Head of caudate nucleus (tissue), 42 donors: ENCODE measurements at regions not wholly inside any gene's neighbourhood (a gene's known extent, or its start where the extent isn't known, plus 50 kb on each side); places are given as distances from the start of the nearest gene placed in this dataset.
"Not testable (repeated sequence)": the region's sequence is repeated elsewhere in the genome, so short reads cannot be mapped to it uniquely, and the experiment has no call there.

Experiments used
- DNase-seq, 42 donors: peaks; one replicate each; pipeline versions ENCODE4 v3.0.0 to v3.0.0-alpha.2; 2020 to 2021; ENCODE audit warnings: mixed read lengths in 7 of 42
- intact Hi-C: fragments of 100-400 bp; cut with DNase I; formaldehyde crosslinking; loops from one replicate; pipeline ENCODE4 v1.15.0; 2022

- intact Hi-C loops, result no loop called here
- DNase-seq, result no peak
Observed at GRCh38 chr10:38209332-38209731, 115.2 kb downstream of the ZNF37A start.

- DNase-seq, intact Hi-C loops: not testable (repeated sequence)
Observed at GRCh38 chr10:38209748-38210147, 115.6 kb downstream of the ZNF37A start.

GRCh38 chr10:38212460-38212859 lies 118.3 kb downstream of the ZNF37A start:
- intact Hi-C loops, result no loop called here
- DNase-seq, result no peak

- intact Hi-C loops, result no loop called here
- DNase-seq, result no peak
Observed at GRCh38 chr10:38226385-38226784, 132.2 kb downstream of the ZNF37A start.

DNA sequence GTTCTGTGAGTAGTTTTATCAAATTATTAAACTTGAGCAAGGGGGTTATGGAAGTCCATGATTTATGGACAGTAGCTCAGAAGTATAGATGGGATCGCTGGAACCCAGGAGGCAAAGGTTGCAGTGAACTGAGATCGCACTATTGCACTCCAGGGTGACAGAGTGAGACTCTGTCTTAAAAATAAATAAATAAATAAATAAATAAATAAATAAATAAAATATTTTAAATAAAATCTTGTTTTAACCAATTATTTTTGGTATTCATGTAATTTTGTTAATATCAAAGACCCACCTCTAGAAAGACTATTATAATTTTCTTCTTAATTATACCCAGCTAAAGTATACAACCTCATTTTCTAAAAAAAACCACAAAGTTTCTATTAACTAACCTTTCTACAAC lies 134.3 kb downstream of the ZNF37A start:
- no peak for DNase-seq
- intact Hi-C loops, result no loop called here

DNA sequence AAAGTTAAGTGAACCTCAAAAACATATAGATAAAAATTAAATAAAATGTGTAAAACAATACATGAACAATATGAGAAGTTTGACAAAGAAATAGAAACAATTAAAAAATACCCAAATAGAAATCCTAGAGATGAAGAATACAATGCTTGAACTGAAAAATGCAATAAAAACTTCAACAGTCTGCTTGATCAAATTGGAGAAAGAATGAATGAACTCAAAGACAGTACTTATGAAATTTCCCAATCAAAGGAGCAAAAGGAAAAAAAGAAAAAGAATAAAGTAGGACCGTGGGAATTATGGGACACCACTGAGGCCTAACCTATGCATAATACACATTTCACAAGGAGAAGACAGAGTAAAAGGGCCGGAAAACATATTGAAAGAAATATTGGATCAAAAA lies 144.3 kb downstream of the ZNF37A start:
- DNase-seq, intact Hi-C loops: not testable (repeated sequence)

DNA sequence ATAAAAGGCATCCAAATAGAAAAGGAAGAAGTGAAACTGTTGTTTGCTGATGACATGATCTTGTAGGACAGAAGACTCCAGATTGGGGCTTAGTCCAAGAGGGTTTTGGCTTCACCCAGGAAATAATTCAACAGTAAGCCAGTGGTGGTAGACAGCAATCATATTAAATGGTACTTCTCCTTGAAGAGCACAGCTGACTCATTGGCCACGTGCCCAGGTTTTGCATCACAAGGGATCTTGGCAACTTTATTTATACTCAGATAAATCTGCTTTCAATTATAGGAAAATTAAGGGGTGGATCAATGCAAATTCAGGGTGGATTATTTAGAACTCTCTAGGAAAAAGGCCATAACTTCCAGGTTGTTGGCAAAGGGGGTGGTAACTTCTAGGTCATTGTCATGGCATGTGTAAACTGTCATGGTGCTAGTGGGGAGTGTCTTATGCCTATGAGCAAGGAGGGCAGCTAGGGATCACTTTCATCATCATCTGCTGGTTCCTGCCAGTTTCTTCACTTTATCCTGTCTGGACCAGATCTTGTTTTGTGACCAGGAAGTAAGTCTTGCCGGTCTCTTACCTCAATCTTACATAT lies 148.0 kb downstream of the ZNF37A start:
- intact Hi-C loops, DNase-seq: not testable (repeated sequence)

GRCh38 chr10:38248113-38248512 lies 154.0 kb downstream of the ZNF37A start:
- DNase-seq, intact Hi-C loops: not testable (repeated sequence)

DNA sequence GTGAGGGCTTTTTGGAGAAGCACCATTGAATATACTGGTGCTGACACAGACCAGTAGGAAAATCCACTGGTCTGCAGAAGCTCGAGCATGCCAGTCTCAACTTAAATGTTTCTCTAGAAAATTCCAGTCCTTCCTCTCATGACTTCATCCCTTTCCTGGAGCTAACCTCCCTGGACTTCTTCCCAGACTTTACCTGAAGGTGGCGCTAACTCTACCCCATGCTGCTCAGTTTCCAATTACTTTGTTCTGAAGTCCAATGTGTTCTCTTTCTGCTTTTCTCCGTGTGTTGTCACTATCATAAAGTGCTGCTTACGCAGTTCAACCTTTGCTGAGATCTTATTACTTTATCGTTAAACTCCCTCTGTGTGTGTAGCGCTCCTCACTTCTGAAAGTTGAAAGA lies 158.4 kb downstream of the ZNF37A start:
- peak in 17 of 42 donors; percentile 4 to 38 (median 16) for DNase-seq
- intact Hi-C loops, result not testable (repeated sequence)

DNA sequence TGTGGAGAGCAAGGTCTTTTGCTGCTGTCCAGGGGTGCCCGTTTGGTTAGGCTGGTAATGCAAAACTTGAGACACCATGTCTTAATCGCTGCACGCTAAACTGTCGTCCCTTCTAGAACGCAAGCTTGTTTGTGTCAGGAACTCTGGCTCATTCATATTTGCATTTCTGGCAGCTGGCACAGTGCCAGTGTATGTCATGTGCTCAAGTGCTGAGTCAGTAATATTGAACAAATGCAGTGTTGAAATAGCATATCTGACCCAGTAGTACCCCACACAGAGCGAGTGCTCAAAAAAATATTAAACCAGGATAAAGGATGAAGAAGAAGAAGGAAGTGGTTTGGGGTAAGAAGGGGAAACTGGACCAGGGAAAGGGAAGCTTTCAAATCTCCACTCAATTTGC lies 173.4 kb downstream of the ZNF37A start:
- intact Hi-C loops, DNase-seq: not testable (repeated sequence)

DNA sequence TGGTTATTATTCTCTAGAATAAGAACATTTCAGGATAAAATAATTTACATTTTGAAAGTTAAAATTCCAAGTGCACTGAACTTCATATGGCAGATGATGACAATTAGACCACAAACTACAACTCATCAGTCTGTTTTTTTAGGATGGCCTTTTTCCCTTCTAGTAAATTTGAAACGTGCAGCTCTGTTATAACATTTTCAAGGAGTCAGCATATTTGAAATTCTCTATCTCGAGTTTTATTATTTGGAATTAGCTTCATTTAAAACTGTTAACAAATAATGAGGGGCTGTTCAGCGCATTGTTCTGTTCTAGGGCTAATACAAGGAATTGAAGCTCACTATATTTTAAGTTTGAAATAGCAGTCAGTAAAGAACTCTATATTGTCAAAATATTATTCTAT lies 176.9 kb downstream of the ZNF37A start:
- DNase-seq, intact Hi-C loops: not testable (repeated sequence)

DNA sequence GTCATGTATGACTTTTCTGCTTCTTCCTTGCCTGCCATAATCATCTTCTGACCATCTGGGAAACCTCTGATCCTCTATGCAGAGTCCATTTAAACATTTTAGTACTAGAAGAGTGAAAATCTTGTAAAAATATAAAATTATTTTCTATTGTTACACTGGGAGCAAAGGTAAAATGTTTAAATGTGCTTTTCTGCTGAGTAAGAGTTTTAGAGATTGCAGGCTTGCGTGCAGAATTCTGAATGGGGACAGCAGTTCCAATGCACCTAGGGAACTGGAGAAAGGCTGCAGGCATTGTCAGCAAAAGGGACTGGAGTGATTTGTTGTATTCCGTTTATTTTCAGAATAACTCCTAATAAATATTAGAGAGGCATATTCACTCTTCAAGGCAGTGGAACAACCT lies 180.7 kb downstream of the ZNF37A start:
- intact Hi-C loops, DNase-seq: not testable (repeated sequence)

DNA sequence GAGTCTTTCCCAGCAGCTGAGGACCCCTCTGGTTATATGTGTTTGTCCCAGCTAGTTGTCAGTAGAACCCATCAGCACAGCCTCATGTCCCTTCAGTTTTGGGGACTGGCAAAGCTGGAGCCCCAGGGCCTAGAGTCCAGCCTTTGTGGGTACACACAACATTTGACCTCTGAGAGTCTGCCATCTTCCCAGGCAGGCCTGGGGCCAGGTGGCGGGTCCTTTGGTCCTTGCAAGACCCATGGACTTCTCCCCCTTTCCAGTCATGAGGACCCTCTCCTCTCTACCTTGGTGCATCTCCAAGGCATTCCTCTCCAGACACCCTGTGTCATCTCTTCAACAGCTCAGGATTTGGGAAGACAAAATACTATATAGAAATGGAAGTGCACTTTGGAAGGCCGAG lies 198.4 kb downstream of the ZNF37A start:
- not testable (repeated sequence) for DNase-seq

DNA sequence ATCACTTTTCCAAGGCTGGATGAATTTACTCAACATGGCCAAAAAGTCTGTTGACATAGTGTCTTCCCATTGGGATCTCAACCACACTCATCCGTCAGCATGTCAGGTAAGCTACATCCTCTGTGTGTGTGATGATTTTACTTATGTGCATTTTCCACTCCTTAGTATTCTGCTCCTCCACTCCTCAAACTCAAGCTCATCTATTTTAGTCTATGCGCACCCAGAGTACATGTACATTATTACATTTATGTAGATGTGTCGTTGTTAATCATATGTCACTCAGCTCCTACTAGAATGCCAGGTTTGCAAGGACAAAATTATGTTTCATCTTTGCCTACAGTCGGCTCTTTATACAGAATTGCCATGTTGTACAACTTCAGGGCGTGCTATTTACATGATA lies 216.0 kb downstream of the ZNF37A start:
- intact Hi-C loops, DNase-seq: not testable (repeated sequence)

More for the DNA sequence above, 198.4 kb downstream of the ZNF37A start:
- intact Hi-C loops, result not testable (repeated sequence)

- DNase-seq, intact Hi-C loops: not testable (repeated sequence)
Observed at GRCh38 chr10:38315090-38315805, 221.1 kb downstream of the ZNF37A start.

GRCh38 chr10:38321393-38321792 lies 227.3 kb downstream of the ZNF37A start:
- intact Hi-C loops, DNase-seq: not testable (repeated sequence)

DNA sequence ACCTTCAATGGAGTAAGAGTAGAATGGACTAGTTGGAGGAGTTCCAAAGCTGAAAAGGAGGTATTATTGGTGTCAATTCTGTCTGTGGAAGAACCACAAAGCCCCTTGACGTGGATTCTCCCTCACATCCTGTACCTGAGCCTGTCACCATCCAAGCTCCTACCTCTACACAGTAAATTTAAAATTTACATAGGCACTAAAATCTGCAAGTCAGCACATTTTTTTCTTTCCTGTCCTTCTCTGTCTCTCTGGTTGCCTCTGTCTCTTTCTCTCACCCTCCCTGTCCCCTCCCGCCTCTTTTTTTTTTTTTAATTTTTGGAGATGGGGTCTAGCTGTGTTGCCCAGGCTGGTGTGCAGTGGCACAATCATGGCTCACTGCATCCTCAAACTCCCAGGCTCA lies 236.2 kb downstream of the ZNF37A start:
- DNase-seq, intact Hi-C loops: not testable (repeated sequence)

DNA sequence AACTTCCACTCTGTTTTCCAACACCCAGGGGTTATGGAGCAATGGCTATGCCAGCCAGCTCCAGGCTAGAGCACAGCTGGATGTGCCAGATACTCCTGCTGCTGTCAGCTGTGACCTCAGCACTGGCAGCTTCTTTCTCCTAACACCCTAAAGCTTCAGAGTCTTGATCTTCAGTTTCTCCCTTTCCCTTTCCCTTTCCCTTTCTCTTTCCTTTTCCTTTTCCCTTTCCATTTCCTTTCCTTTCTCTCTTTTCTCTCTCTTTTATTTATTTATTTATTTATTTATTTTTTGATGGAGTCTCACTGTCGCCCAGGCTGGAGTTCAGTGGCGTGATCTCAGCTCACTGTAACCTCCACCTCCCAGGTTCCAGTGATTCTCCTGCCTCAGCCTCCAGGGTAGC lies 237.0 kb downstream of the ZNF37A start:
- DNase-seq, intact Hi-C loops: not testable (repeated sequence)

DNA sequence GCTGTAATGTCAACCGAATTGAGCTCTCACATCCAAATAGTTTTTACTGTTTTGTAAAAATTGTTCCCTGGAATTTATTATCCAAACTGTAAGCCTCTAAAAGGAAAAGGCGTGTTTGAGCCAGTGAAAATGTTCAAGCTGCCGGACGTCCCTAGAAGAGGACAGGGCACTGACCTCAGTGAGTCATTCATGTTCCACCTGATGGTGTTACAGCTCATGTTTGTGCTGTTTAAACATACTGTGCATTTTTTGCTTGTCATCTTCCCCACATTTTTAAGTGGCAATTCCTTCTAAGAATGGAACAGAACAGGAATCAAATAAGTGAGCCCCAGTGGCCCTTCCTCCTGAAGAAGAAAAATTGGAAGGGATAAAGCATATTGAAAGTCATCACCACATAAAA lies 239.6 kb downstream of the ZNF37A start:
- DNase-seq, intact Hi-C loops: not testable (repeated sequence)

- DNase-seq, intact Hi-C loops: not testable (repeated sequence)
Observed at GRCh38 chr10:38350645-38351044, 256.5 kb downstream of the ZNF37A start.

DNA sequence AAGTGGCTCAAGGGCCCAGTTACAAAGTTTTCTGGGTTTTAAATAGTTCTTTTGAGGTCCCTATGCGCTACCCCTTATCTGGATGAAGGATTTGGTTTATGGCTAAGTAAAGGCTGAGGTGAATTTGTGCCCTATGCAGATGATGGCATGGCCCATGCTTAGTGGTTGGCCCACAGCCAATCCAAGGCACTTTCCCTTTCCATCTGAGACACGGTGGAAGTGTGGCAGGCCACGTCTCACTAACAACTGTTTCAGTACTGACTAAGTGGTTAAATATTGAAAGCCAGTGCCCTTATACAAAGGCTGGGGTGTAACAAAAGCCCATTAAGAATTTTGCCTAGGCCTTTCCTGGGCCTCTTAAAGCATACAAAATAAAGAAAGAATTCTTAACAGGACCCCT lies 260.3 kb downstream of the ZNF37A start:
- DNase-seq, result peak in 1 of 42 donors; percentile 1
- intact Hi-C loops, result not testable (repeated sequence)
